Esophagus squamous epithelium (tissue), 4 donors: ENCODE measurements at regions not wholly inside any gene's neighbourhood (a gene's known extent, or its start where the extent isn't known, plus 50 kb on each side); places are given as distances from the start of the nearest gene placed in this dataset.

Experiments
- CTCF ChIP-seq, 6 experiments: fragments of 450-650 bp in 4 of 6; fragments of 200-600 bp in 2 of 6; sonication (generic) in 2 of 6; IDR thresholded peaks; one replicate each; pipeline ENCODE4 v1.5.1; 2016 to 2019; ENCODE audit warnings: antibody characterized with exemption in 6 of 6, mild to moderate bottlenecking in 4 of 6, moderate library complexity in 4 of 6
- POLR2A ChIP-seq, 4 donors: fragments of 450-650 bp; IDR thresholded peaks; one replicate each; pipeline ENCODE4 v1.6.1; 2017; ENCODE audit warnings: antibody characterized with exemption in 4 of 4, mild to moderate bottlenecking in 4 of 4, moderate library complexity in 3 of 4

- TF ChIP-seq CTCF (IDR thresholded peaks at IDR 0.05) (no peak), POLR2A (IDR thresholded peaks at IDR 0.05) (no peak)
Measured at GRCh38 chr5:56383761-56384160, 150.6 kb upstream of the ANKRD55 start.
